ENCODE measurements at regions not wholly inside any gene's neighbourhood (a gene's known extent, or its start where the extent isn't known, plus 50 kb on each side); places are given as distances from the start of the nearest gene placed in this dataset.

GRCh38 chr7:155236386-155236785 is 61.3 kb upstream of the INSIG1 start:
- TF ChIP-seq, protein P1, sequence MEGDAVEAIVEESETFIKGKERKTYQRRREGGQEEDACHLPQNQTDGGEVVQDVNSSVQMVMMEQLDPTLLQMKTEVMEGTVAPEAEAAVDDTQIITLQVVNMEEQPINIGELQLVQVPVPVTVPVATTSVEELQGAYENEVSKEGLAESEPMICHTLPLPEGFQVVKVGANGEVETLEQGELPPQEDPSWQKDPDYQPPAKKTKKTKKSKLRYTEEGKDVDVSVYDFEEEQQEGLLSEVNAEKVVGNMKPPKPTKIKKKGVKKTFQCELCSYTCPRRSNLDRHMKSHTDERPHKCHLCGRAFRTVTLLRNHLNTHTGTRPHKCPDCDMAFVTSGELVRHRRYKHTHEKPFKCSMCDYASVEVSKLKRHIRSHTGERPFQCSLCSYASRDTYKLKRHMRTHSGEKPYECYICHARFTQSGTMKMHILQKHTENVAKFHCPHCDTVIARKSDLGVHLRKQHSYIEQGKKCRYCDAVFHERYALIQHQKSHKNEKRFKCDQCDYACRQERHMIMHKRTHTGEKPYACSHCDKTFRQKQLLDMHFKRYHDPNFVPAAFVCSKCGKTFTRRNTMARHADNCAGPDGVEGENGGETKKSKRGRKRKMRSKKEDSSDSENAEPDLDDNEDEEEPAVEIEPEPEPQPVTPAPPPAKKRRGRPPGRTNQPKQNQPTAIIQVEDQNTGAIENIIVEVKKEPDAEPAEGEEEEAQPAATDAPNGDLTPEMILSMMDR (IDR thresholded peaks at IDR 0.05) = no peak
- no peak for TF ChIP-seq POLR2A (IDR thresholded peaks at IDR 0.05)
- no peak for TF ChIP-seq POLR2AphosphoS5 (IDR thresholded peaks at IDR 0.05)
